WTC11 (cell line): ENCODE measurements at regions not wholly inside any gene's neighbourhood (a gene's known extent, or its start where the extent isn't known, plus 50 kb on each side); places are given as distances from the start of the nearest gene placed in this dataset.

Source experiments
- CTCF ChIP-seq: fragments of 200-600 bp; IDR thresholded peaks from 2 replicates; pipeline ENCODE4 v1.8.0; 2022; ENCODE audit warnings: antibody characterized with exemption
- E2F5 ChIP-seq: sonication (generic); formaldehyde crosslinking; IDR thresholded peaks from 2 replicates; pipeline ENCODE4 v1.8.1; 2022; ENCODE audit warnings: mild to moderate bottlenecking, moderate library complexity, missing genetic modification reagents
- ELF4 ChIP-seq: sonication (generic); formaldehyde crosslinking; IDR thresholded peaks from 2 replicates; pipeline ENCODE4 v1.8.1; 2022; ENCODE audit warnings: low read depth, mild to moderate bottlenecking, moderate library complexity, missing genetic modification reagents
- EMX1 ChIP-seq: fragments of 250-450 bp; sonication (Bioruptor Pico); IDR thresholded peaks from 2 replicates; pipeline ENCODE4 v1.8.0; 2021; ENCODE audit warnings: mild to moderate bottlenecking
- ESRRA ChIP-seq: sonication (generic); formaldehyde crosslinking; IDR thresholded peaks from 2 replicates; pipeline ENCODE4 v1.8.1; 2022; ENCODE audit warnings: mild to moderate bottlenecking, missing genetic modification reagents, borderline replicate concordance
- IRF2 ChIP-seq: sonication (generic); formaldehyde crosslinking; IDR thresholded peaks from 2 replicates; pipeline ENCODE4 v1.8.0; 2022; ENCODE audit warnings: low read depth, missing genetic modification reagents, borderline replicate concordance
- NR1H2 ChIP-seq: sonication (generic); formaldehyde crosslinking; IDR thresholded peaks from 2 replicates; pipeline ENCODE4 v1.9.0; 2021; ENCODE audit warnings: mild to moderate bottlenecking, moderate library complexity, missing genetic modification reagents
- NR2C2 ChIP-seq: sonication (generic); formaldehyde crosslinking; IDR thresholded peaks from 2 replicates; pipeline ENCODE4 v1.8.0; 2022; ENCODE audit warnings: mild to moderate bottlenecking, missing genetic modification reagents
- RELA ChIP-seq: sonication (generic); formaldehyde crosslinking; IDR thresholded peaks from 2 replicates; pipeline ENCODE4 v1.8.1; 2022; ENCODE audit warnings: missing genetic modification reagents, mild to moderate bottlenecking, borderline replicate concordance
- SP1 ChIP-seq: sonication (generic); formaldehyde crosslinking; conservative IDR thresholded peaks from 2 replicates; pipeline ENCODE4 v1.8.1; 2022; ENCODE audit warnings: missing genetic modification reagents
- TEAD1 ChIP-seq: sonication (generic); formaldehyde crosslinking; IDR thresholded peaks from 2 replicates; pipeline ENCODE4 v1.8.0; 2022; ENCODE audit warnings: mild to moderate bottlenecking, missing genetic modification reagents
- USF2 ChIP-seq: sonication (generic); formaldehyde crosslinking; IDR thresholded peaks from 2 replicates; pipeline ENCODE4 v1.8.1; 2023; ENCODE audit warnings: mild to moderate bottlenecking, missing genetic modification reagents, moderate library complexity

GRCh38 chr1:221439008-221439746, 302.7 kb downstream of the DUSP10 start:
- no peak for TF ChIP-seq E2F5 (CRISPR knock-in tag)
- TF ChIP-seq RELA = no peak
- TF ChIP-seq CTCF = no peak
- TF ChIP-seq EMX1 (CRISPR knock-in tag) = no peak
- no peak for TF ChIP-seq TEAD1
- no peak for TF ChIP-seq USF2 (CRISPR knock-in tag)
- TF ChIP-seq SP1 (CRISPR knock-in tag) = no peak
- TF ChIP-seq ELF4 (CRISPR knock-in tag) = no peak
- no peak for TF ChIP-seq NR2C2
- no peak for TF ChIP-seq NR1H2
- TF ChIP-seq ESRRA (CRISPR knock-in tag) = no peak
- TF ChIP-seq IRF2 (CRISPR knock-in tag) = no peak
